ENCODE measurements at regions not wholly inside any gene's neighbourhood (a gene's known extent, or its start where the extent isn't known, plus 50 kb on each side); places are given as distances from the start of the nearest gene placed in this dataset.
A peak's percentile ranks its signal among the peaks of the same experiment; 100 is the strongest.

GRCh38 chr5:105428451-105429380, 1866.1 kb upstream of the NUDT12 start:
- Mint-ChIP-seq H3K9me3 (no peaks in the 10 kb centered on the region), H3K27me3 (ENCODE audit: insufficient read depth) (no peaks in the 10 kb centered on the region)

GRCh38 chr5:105414067-105414466, 1851.5 kb upstream of the NUDT12 start:
- H3K4me1 ChIP-seq (ENCODE audit: control insufficient read depth, insufficient read depth, low read length): no peaks in the 10 kb centered on the region
- Mint-ChIP-seq H3K4me3 (no peak overlapping the region), H3K36me3 (ENCODE audit: low read depth) (peaks cover 5% of the 10 kb centered on the region), H3K27me3 (ENCODE audit: insufficient read depth) (no peaks in the 10 kb centered on the region), H3K4me1 (no peaks in the 10 kb centered on the region), H3K27ac (no peak overlapping the region), H3K9me3 (peaks cover 43% of the 10 kb centered on the region)
- no peak for TF ChIP-seq CTCF (conservative IDR thresholded peaks at IDR 0.05)
- no peak for DNase-seq
- H3K9ac ChIP-seq (ENCODE audit: extremely low read depth, low read length, poor library complexity, severe bottlenecking): no peak overlapping the region
- H3K27ac ChIP-seq (ENCODE audit: low read depth, low read length): no peak overlapping the region
- no peaks in the 10 kb centered on the region for H3K27me3 ChIP-seq (ENCODE audit: control insufficient read depth, insufficient read depth, low read length, poor library complexity, severe bottlenecking)
- H3K9me3 ChIP-seq (ENCODE audit: control insufficient read depth, low read length): peaks cover 27% of the 10 kb centered on the region
- no peaks in the 10 kb centered on the region for H3K36me3 ChIP-seq (ENCODE audit: control insufficient read depth, insufficient read depth, low read length)
- 98% methylated on average over 3 of the region's 3 CpGs; no CpG with 5 or more reads in 1 of the 2 experiments for WGBS, 2 experiments (ENCODE audit: insufficient coverage in 1 of 2, insufficient read length in 1 of 2)
- no peak overlapping the region for H3K4me3 ChIP-seq (ENCODE audit: low read length)

More at GRCh38 chr5:105428451-105429380, 1866.1 kb upstream of the NUDT12 start:
- H3K27me3 ChIP-seq (ENCODE audit: control insufficient read depth, insufficient read depth, low read length, poor library complexity, severe bottlenecking): no peaks in the 10 kb centered on the region
- TF ChIP-seq CTCF (conservative IDR thresholded peaks at IDR 0.05): no peak
- H3K9me3 ChIP-seq (ENCODE audit: control insufficient read depth, low read length): no peaks in the 10 kb centered on the region
- no peak overlapping the region for H3K27ac Mint-ChIP-seq
- H3K9ac ChIP-seq (ENCODE audit: extremely low read depth, low read length, poor library complexity, severe bottlenecking): no peak overlapping the region
- H3K27ac ChIP-seq (ENCODE audit: low read depth, low read length): no peak overlapping the region
- H3K4me1 ChIP-seq (ENCODE audit: control insufficient read depth, insufficient read depth, low read length): no peaks in the 10 kb centered on the region
- no peak for DNase-seq
- no peak overlapping the region for H3K4me3 Mint-ChIP-seq
- no peaks in the 10 kb centered on the region for H3K4me1 Mint-ChIP-seq
- WGBS, 2 experiments (ENCODE audit: insufficient coverage in 1 of 2, insufficient read length in 1 of 2): 96% methylated on average over 2 of the region's 2 CpGs; no CpG with 5 or more reads in 1 of the 2 experiments
- no peak overlapping the region for H3K4me3 ChIP-seq (ENCODE audit: low read length)
- no peaks in the 10 kb centered on the region for H3K36me3 ChIP-seq (ENCODE audit: control insufficient read depth, insufficient read depth, low read length)
- H3K36me3 Mint-ChIP-seq (ENCODE audit: low read depth): no peaks in the 10 kb centered on the region

GRCh38 chr5:105413406-105413990, 1850.9 kb upstream of the NUDT12 start:
- Histone ChIP-seq H3K36me3 (ENCODE audit: control insufficient read depth, insufficient read depth, low read length) (no peaks in the 10 kb centered on the region), H3K9me3 (ENCODE audit: control insufficient read depth, low read length) (peaks cover 21% of the 10 kb centered on the region), H3K27me3 (ENCODE audit: control insufficient read depth, insufficient read depth, low read length, poor library complexity, severe bottlenecking) (no peaks in the 10 kb centered on the region), H3K4me1 (ENCODE audit: control insufficient read depth, insufficient read depth, low read length) (no peaks in the 10 kb centered on the region), H3K4me3 (ENCODE audit: low read length) (no peak overlapping the region), H3K9ac (ENCODE audit: extremely low read depth, low read length, poor library complexity, severe bottlenecking) (no peak overlapping the region), H3K27ac (ENCODE audit: low read depth, low read length) (no peak overlapping the region)
- peaks cover 37% of the 10 kb centered on the region for H3K9me3 Mint-ChIP-seq
- H3K27ac Mint-ChIP-seq: peak overlapping the region; percentile 83
- H3K27me3 Mint-ChIP-seq (ENCODE audit: insufficient read depth): no peaks in the 10 kb centered on the region
- no peak for TF ChIP-seq CTCF (conservative IDR thresholded peaks at IDR 0.05)
- 82 to 93% methylated on average over 2 to 9 of the region's 9 CpGs for WGBS, 2 experiments (ENCODE audit: insufficient coverage in 1 of 2, insufficient read length in 1 of 2)
- DNase-seq: no peak
- no peak overlapping the region for H3K4me3 Mint-ChIP-seq
- peaks cover 5% of the 10 kb centered on the region for H3K36me3 Mint-ChIP-seq (ENCODE audit: low read depth)
- H3K4me1 Mint-ChIP-seq: no peaks in the 10 kb centered on the region

All from endodermal cell (in vitro differentiated cells).